HG03196 (cell line): ENCODE measurements at regions not wholly inside any gene's neighbourhood (a gene's known extent, or its start where the extent isn't known, plus 50 kb on each side); places are given as distances from the start of the nearest gene placed in this dataset.
"Not testable (repeated sequence)": the region's sequence is repeated elsewhere in the genome, so short reads cannot be mapped to it uniquely, and the experiment has no call there.

Experiments
- ATAC-seq: cut with Tn5 transposase; IDR thresholded peaks from one replicate; pipeline ENCODE4 v1.9.1; 2021; ENCODE audit not compliant: unreplicated experiment

DNA sequence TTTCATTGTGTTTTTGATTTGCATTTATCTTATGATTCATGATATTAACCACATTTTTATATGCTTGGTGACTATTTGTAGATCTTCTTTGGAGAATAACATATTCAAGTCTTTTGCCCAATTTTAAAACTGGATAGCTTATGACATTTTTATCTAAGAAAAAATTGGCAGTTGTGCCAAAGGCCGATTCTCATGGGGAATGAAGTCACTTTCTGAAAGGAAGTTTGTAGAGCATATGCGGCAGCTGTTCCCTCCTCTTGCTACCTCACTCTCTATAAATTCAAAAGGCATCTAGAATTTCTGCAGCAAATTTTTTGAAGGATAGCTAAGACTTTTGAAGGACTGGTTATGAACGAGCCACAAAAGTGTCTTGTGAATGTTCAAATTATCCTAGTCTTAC lies 2353.5 kb downstream of the ARAP2 start:
- no peak for ATAC-seq

DNA sequence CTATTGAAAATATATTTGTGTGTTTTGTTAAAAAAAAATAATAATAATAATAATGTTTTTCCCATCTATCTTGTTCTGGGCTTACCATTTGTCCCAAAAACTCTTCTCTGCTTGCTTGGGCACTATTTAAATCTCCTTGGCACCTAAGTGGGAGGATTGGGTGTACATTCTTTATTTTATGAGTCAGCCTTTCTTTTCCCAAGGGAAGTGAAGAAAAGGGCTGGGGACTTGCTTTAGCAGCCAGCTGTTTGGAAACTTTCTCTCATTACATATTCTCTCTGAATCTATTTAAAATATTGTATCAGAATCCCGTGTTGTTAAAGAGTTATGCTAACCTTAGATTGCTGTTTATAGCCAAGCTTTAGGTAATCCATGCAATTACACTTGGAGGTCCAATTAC lies 2332.4 kb downstream of the ARAP2 start:
- no peak for ATAC-seq

DNA sequence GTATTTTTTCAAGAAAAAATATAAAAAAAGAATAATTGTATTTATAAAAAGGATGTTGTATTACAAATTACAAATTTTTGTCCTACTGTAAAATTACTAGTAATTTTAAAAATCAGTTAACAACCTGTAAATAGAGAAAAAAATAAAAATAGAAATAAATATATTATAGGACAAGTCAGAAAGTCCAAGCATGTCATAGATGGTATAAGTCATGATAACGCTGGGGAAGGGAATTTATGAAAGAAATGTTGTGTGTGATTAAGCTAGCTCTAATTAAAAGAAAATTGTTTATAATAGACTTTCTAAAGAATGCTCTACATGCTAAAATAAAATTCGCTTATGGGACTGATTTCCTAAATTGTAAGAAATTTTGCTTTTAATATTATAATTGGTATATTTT lies 2329.9 kb downstream of the ARAP2 start:
- no peak for ATAC-seq

DNA sequence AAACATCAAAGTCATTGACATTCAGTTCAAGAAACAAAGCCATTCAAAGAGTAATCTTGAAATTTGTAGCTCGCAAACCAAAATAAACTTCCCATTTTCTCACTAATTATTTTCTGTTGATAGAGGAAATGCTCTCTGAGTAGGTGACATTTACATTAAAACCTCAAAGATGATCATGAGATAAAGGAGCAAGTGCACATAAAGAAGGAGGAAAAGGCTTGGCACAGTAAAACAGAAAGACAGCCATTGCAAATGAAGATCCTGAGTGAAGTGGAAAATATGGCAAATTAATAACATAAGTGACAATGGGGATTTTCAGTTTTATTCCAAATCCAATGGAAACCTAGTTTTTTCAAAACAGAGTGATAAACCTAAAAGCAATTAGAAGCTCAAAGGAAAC lies 2320.8 kb downstream of the ARAP2 start:
- no peak for ATAC-seq

DNA sequence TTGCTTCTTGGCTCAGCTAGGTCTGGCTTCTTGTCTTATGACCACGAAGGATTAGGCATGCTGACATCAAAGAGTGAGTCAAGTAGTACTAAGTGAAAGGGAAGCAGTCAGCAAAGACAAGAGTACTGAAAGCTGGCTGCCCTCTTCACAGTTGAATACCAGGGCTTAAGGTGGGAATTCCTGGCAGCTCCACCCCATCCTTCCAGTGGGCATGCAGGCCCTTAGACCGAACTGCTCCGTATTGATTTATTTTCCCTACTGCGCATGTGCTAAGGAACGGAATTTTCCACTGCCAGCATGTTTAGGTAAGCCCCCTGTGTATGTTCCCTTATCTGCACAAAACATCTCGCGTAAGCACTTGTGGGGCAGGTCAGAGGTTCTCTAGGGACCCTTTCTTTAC lies 2320.1 kb downstream of the ARAP2 start:
- ATAC-seq = no peak

DNA sequence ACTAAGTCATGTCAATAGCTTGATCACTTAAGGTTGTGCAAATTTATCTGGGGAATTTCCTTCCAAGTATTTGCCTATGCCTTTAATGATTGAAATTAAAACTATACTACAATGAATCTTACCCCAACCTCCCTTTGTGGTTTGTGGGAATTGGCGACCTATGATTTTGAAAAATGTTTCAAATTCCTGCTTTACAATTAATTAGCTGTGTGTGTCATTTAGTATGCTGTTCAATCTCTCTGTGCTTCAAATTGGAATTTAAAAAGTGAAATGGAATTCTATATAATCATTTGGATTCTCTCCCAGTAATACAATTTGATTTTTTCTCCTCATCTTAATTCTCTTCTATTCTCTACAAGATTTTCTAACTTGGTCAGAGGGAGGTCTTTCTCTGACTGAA lies 2319.5 kb downstream of the ARAP2 start:
- ATAC-seq = no peak

DNA sequence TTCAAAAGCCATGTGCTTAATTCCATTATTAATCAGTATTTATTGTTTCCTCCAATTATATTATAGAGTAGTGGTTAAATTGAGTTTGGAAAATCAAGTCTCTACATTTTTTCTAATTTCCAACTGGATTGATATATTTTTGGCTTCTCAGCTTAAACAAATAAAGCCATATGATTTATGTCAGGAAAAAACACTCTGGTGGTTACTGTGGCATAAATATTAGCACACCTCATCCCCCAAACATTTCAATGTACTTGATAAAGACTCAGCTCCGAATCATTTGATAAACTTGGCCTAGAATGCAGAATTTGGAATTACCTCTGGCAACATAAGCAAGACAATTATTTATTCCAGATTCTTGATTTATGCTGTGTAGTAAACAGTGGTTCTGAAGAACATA lies 2313.8 kb downstream of the ARAP2 start:
- ATAC-seq = no peak

DNA sequence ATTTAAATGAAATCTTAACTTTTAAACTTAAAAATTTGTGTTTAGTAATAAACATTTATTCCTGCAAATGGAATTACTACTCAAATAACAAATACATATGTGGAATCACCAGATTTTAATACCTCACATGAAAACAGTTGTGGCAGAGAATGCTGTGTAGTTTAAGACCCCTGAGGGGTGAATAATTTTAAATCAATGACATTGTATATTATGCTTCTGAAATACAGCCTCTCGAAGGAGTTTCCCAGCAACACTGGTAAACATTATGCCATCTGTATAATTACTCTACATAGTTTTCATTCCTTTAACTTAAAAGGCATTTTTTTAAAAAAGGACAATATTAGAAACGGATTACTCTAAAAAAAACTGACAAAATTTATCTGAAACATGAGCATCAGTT lies 2313.3 kb downstream of the ARAP2 start:
- no peak for ATAC-seq

DNA sequence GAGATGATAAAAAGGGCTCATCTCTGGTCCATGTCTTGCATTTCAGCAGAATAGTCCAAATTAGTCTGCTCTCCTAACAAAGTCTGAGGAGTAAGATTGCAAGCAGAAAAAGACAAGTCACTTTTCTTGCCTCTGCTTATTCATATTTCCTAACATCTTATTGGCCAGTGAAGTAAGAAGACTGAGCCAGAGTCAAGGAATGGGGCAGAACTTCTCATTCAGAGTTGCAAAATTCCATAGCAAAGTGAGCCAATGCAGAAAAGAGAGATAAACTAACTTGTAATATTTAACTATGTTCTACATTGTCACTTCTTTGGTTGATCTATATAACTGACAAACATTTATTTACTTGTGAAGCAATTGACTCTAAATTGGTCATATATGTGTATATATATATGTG lies 2304.0 kb downstream of the ARAP2 start:
- ATAC-seq = no peak

DNA sequence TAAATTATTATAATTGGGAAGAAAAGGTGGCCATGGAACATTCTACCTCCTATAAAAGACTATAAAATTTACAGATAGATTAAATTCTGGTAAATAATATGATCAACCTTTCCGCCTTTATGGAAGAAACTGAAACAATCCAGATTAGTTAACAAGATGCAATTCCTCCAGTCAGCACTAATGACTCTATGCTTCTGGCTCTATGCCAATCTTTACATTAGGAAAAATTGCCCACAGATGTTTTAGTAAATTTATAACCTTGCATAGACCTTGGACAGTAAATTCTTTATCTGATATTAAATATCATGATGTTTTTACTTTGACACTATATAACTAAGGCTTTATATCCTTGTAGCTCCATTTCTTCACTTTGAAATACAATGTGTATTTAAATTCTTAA lies 2302.5 kb downstream of the ARAP2 start:
- no peak for ATAC-seq

DNA sequence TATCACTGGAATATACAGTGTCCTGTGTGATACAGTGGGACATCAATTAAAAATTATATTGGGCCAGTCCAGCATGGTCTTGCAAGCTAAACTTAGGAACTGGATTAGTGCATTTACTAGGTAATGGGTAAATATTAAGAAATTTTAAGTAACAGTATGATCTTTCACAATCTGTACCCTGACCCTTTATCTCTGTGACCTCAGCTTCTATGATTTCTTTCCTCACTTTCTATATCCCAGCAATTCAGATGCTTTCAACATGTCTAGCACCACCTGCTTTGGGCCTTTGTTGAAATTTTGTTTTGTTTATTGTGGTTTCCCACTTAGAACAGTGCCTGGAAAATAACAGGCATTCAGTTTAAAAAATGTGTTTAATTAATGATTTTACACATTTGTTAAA lies 2295.4 kb downstream of the ARAP2 start:
- no peak for ATAC-seq

DNA sequence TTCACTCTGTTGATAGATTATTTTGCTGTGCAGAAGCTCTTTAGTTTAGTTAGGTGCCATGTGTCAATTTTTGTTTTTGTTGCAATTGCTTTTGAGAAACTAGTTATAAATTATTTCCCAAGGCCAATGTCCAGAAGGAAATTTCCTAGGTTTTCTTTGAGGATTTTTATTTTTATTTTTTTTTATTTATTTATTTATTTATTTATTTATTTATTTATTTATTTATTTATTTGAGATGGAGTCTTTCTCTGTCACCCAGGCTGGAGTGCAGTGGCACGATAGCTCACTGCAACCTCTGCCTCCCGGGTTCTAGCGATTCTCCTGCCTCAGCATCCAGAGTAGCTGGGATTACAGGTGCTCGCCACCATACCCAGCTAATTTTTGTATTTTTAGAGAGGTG lies 2290.5 kb downstream of the ARAP2 start:
- ATAC-seq = not testable (repeated sequence)

DNA sequence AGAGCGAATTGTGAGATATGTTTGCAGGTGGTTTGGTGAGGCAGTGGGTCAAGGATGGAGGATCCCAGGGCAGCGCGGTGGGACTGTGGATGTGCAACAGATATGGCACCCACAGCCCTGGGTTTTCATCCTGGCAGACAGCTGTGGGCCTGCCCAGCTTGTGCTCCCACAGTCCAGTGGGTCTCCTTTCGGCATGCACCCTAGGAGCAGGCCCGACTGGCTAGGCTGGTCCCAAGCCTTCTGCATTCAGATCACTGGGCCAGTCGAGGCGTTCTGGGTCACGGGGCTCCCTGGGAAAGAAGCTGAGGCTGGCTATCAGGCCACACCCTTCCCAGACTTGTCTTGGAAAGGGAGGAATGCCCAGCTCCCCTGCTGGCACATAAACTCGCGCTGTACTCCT lies 2289.6 kb downstream of the ARAP2 start:
- no peak for ATAC-seq

DNA sequence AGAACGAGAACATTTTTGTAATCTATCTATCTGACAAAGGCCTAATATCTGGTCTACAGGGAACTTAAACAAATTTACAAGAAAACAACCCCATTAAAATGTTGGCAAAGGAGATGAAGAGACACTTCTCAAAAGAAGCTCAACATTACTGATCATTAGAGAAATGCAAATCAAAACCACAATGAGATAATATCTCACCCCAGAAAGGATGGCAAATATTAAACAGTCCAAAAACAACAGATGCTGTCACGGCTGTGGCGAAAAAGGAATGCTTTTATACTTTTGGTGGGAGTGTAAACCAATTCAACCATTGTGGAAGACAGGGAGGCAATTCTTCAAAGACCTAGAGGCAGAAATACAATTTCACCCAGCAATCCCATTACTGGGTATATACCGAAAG lies 2284.8 kb downstream of the ARAP2 start:
- no peak for ATAC-seq

DNA sequence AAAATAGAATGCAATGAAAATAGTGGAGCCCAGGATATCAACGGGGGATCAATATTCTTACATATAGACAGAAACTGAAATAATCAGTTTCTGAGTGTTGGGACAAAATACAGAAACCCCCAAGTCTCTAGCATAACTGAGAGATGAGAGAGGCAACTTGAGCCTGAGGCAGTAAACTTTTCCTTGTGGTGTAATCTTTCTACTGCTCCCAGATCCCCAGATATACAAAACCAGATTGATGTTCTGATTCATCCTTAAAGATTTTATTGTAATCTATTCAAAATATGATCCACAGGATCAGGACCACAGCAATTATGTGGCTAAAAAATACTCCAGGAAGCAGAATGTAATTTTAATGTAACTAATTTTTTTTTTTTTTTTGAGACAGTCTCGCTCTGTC lies 2282.6 kb downstream of the ARAP2 start:
- no peak for ATAC-seq

DNA sequence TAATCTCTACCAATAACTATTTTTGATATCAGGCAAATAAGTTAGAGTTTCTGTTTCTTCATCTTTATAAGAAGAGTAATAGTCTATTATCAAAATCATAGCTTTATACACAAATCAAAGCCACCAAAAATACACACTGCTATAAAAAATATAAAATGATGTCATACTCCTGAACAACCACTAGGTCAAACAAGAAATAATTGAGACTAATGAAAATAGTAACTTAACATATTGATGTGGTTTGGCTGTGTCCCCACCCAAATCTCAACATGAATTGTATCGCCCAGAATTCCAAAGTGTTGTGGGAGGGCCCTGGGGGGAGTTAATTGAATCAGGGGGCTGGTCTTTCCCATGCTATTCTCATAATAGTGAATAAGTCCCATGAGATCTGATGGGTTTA lies 2277.5 kb downstream of the ARAP2 start:
- no peak for ATAC-seq

DNA sequence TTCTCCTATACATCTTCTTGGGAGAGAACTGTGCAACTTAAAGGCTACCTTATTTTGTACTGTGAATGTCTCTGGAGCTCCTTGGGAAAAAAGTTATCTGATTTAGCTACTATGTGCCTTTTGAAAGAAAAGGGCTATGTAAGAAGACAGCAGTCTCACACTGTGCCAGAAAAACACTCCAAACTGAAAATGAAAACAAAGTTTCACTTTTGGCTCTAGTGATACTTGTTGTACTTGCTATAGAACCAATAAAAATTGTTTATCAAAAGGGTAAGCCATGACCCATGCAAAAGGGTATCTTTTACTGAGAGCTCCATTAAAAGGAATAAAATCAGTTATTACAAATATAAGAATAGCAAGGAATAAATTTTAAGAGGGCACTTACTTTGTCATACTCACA lies 2270.0 kb downstream of the ARAP2 start:
- no peak for ATAC-seq

DNA sequence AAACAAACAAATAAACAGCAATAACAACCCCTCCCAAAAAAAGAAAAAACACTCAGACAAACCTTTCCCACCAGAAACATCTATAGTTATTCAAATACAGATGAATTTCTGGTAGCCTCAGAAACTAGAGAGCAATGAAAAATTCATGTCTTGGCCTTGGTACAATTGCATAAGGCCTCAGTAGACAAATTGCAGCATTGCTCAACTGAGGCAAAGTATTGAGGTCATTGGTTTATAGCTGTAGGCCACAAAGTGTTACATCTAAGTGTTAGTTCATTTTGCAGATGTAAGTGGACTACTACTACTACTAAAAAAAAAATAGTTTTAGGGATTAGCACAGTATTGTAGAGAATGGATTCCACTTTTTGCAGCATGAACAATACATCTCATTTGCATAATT lies 2268.3 kb downstream of the ARAP2 start:
- ATAC-seq = no peak

DNA sequence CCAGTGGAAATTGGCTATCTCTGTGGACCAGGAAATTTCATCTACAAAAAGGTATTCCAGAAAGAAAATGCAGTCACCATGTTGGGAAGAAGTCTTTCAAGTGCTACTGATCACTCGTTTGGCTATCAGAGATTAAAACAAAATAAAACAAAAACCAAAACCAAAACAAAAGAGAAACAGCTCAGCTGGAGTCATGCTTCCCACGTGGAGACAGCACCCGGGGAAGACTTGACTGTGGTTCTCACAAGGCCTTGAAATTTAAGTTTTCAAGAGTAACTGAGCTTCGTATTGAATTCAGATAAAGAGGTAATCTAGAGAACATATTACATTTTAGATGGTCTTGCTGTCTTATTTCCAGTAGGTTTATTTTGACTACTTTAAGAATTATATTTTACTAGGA lies 2264.5 kb downstream of the ARAP2 start:
- not testable (repeated sequence) for ATAC-seq

DNA sequence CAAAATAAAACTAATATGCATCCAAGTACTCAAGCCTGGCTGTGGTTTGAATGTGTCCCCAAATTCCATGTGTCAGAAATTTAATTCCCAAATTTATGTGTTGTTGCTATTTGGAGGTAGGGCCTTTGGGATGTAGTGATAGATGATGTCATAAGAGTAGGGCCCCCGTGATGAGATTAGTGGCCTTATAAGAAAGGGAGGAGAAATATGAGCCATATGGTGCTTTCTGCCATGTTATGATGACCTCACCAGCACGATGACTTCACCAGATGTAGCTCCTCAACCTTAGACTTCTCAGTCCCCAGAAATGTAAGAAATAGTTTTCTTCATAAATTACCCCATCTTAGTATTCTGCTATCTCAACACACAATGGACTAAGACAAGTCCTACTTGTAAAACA lies 2264.0 kb downstream of the ARAP2 start:
- no peak for ATAC-seq

DNA sequence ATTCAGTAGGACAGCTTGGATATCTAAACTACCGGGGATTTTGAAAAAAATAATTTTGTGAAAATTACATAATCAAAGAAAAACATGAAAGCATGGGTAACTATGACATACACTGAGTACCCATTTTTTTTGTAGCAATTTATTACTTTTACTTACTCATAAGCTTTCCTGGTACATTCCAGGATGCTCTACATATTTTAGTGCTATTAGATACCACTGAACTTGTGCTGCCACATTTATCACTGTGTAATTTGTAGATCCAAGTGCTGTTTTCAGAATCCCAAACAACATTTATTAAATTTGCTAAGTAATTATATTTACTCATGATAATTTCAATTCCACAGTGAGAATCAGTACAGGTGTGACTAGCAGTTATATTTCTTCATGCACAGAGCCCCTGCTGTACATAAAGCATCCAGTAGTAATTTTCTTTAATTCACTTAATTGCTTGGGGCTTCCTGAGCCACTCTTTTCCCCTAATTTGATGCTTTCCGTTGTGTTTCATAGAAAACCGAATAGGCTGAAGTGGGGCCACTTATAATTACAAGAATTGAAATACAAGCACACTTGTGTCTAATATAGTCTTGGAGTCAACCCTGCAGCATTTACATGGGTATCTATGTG lies 2254.4 kb downstream of the ARAP2 start:
- no peak for ATAC-seq

DNA sequence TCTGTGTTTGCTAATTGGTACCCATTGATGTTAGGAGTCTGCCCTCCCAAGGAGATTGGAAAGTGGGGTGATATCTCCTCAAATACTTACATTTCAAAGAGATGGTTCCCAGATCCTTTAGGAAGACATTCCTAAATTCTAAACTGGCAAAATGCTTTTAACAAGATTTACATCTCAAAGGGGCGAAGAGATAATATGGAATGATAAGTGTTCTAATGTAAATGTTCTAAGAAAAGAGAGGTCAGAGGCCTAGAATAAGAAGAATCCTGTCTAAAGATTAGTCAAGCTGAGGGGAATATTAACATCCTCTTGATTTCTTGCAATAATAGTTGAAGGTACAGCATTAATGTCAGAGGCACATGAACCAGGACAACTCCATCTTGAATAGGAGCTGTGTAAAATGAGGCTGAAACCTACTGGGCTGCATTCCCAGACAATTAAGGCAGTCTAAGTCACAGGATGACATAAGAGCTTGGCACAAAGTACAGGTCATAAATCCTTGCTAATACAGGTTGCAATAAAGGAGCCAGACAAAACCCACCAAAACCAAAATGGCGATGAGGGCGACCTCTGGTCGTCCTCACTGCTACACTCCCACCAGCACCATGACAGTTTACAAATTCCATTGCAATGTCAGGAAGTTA lies 2248.1 kb downstream of the ARAP2 start:
- ATAC-seq = no peak

DNA sequence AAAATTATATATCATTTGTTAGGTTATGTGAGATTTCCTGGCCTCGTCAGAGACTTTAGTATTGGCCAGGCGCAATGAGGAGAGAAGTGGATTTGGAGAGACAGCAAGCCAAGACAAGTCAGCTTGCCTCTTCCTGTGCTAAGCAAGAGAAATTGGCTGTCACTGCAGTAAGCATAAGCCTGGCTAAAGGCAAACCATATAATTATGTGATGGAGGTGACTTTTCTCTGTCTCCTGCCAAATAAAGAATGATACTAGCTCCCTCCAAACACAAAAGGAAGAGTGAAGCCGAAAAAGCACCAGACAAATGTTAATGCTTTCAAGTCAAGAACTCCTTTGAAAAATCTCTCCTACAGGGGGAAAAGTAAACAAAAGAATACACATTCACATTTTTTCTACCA lies 2246.0 kb downstream of the ARAP2 start:
- ATAC-seq = no peak
